ENCODE measurements at regions not wholly inside any gene's neighbourhood (a gene's known extent, or its start where the extent isn't known, plus 50 kb on each side); places are given as distances from the start of the nearest gene placed in this dataset.
"Not testable (repeated sequence)": the region's sequence is repeated elsewhere in the genome, so short reads cannot be mapped to it uniquely, and the experiment has no call there.

- CTCF ChIA-PET: no interaction called here
- POLR2A ChIA-PET: no interaction called here
Observed at GRCh38 chr15:98286831-98287230, 326.3 kb downstream of the ARRDC4 start.

GRCh38 chr15:98288091-98288590, 327.6 kb downstream of the ARRDC4 start:
- CTCF ChIA-PET: no interaction called here
- no peak for DNase-seq
- Mint-ChIP-seq H3K27ac (no peak overlapping the region), H3K9me3 (no peaks in the 10 kb centered on the region), H3K4me3 (no peak overlapping the region), H3K27me3 (peaks cover 11% of the 10 kb centered on the region), H3K4me1 (no peaks in the 10 kb centered on the region), H3K36me3 (ENCODE audit: low read depth) (no peaks in the 10 kb centered on the region)
- POLR2A ChIA-PET: no interaction called here

More at GRCh38 chr15:98286831-98287230, 326.3 kb downstream of the ARRDC4 start:
- no peak overlapping the region for H3K27ac Mint-ChIP-seq
- H3K9me3 Mint-ChIP-seq: no peaks in the 10 kb centered on the region
- no peak for DNase-seq
- no peaks in the 10 kb centered on the region for H3K36me3 Mint-ChIP-seq (ENCODE audit: low read depth)
- H3K27me3 Mint-ChIP-seq: peaks cover 6% of the 10 kb centered on the region
- H3K4me3 Mint-ChIP-seq: no peak overlapping the region
- H3K4me1 Mint-ChIP-seq: no peaks in the 10 kb centered on the region

DNA sequence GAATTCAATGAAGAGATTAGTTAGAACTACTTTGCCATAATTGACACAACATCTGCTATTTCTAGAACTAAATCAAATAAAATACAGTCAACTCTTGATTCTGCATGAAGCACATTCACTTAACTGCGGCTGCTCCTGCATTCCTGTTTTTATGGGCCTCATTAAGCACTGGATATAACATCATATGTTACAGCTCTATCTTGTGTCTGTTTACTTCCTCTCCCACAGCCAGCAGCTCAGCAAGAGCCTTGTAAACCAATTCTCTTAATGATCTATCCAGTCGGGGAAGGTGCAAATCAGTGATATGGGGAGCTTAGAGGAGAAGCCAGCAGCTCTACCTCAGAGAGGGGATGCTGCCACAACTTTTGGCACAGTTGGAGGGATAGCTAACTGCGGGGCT, 329.2 kb downstream of the ARRDC4 start:
- Mint-ChIP-seq H3K4me1 (no peaks in the 10 kb centered on the region), H3K36me3 (ENCODE audit: low read depth) (no peaks in the 10 kb centered on the region), H3K4me3 (no peak overlapping the region), H3K9me3 (no peaks in the 10 kb centered on the region), H3K27me3 (peaks cover 25% of the 10 kb centered on the region), H3K27ac (no peak overlapping the region)
- POLR2A ChIA-PET: no interaction called here
- CTCF ChIA-PET: no interaction called here
- no peak for DNase-seq

GRCh38 chr15:98292442-98293240, 332.1 kb downstream of the ARRDC4 start:
- H3K27ac Mint-ChIP-seq: no peak overlapping the region

DNA sequence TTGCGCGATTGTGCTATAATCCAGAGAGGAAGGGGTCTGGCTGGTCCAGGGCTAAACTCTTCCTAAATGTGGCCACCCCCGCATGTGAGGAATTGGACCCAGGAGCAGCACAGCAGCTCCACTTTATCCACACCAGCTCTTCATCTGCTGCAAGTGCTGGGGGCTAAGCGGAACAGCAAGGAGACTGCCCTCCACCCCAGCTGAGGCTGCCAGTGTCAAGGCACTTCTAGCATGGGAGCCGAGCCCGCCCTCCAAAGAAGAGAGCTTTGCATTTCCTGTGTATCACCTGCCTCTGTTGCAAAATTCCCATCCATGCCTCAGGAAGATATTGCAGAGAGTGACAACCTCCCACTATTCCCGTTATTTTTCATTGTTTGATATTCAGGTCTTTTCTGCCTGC, 333.6 kb downstream of the ARRDC4 start:
- H3K4me3 Mint-ChIP-seq: no peak overlapping the region

More at GRCh38 chr15:98292442-98293240, 332.1 kb downstream of the ARRDC4 start:
- no peaks in the 10 kb centered on the region for H3K36me3 Mint-ChIP-seq (ENCODE audit: low read depth)
- H3K4me3 Mint-ChIP-seq: no peak overlapping the region
- H3K4me1 Mint-ChIP-seq: no peaks in the 10 kb centered on the region
- DNase-seq: peak; percentile 45
- H3K27me3 Mint-ChIP-seq: peaks cover 29% of the 10 kb centered on the region
- ChIA-PET POLR2A (interaction anchor here (0.6 kb wide), 1 partner anchor 734 kb away, joined by 3 read pairs; no protein-coding TSS in a partner anchor), CTCF (no interaction called here)
- no peaks in the 10 kb centered on the region for H3K9me3 Mint-ChIP-seq

DNA sequence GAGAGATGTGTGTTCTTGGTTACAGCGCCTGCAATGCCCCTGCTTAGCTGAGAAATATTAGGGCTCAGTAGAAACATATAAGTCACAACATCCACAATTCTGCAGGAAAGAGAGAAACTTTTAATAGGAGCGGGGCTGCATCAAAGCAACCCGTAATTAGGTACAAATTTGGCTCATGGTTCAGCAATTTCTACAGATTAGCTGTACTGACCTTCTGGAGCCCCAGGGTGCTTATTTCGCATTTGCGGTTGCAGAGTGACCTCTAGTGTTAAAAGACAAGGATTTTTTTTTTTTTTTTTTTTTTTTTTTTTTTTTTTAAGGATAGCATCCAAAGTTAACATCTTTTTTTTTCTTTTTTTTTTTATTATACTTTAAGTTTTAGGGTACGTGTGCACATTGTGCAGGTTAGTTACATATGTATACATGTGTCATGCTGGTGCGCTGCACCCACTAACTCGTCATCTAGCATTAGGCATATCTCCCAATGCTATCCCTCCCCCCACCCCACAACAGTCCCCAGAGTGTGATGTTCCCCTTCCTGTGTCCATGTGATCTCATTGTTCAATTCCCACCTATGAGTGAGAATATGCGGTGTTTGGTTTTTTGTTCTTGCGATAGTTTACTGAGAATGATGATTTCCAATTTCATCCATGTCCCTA, 334.7 kb downstream of the ARRDC4 start:
- H3K4me1 Mint-ChIP-seq; DNase-seq; CTCF ChIA-PET; H3K27ac Mint-ChIP-seq; H3K36me3 Mint-ChIP-seq (ENCODE audit: low read depth); POLR2A ChIA-PET; H3K9me3 Mint-ChIP-seq; H3K4me3 Mint-ChIP-seq: not testable (repeated sequence)
- peaks cover 26% of the 10 kb centered on the region for H3K27me3 Mint-ChIP-seq

More for the DNA sequence above, 333.6 kb downstream of the ARRDC4 start:
- DNase-seq: no peak
- Mint-ChIP-seq H3K27me3 (peaks cover 26% of the 10 kb centered on the region), H3K9me3 (no peaks in the 10 kb centered on the region), H3K36me3 (ENCODE audit: low read depth) (no peaks in the 10 kb centered on the region), H3K4me1 (no peaks in the 10 kb centered on the region), H3K27ac (no peak overlapping the region)
- POLR2A ChIA-PET: no interaction called here
- CTCF ChIA-PET: no interaction called here

DNA sequence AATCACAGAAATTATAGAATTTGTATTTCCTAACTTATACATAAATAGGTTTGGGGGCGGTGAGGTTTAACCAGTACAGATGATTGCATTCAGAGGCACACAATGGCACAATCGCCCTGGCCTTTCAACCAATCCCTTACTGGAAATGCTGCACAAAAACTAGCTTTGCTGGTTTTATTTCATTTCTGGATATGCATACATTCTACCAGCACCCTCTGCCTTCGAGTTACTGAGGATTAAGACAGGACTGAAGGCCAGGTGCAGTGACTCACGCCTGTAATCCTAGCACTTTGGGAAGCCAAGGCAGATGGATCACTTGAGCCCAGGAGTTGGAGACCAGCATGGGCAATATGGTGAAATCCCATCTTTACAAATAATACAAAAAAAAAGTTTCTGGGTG, 336.1 kb downstream of the ARRDC4 start:
- H3K9me3 Mint-ChIP-seq: no peaks in the 10 kb centered on the region
- H3K4me3 Mint-ChIP-seq: no peak overlapping the region
- no peak for DNase-seq
- H3K4me1 Mint-ChIP-seq: no peaks in the 10 kb centered on the region
- CTCF ChIA-PET: interaction anchor here (0.7 kb wide), 1 partner anchor 15 kb away, joined by 3 read pairs; no protein-coding TSS in a partner anchor
- H3K36me3 Mint-ChIP-seq (ENCODE audit: low read depth): no peaks in the 10 kb centered on the region
- H3K27me3 Mint-ChIP-seq: peaks cover 27% of the 10 kb centered on the region
- POLR2A ChIA-PET: no interaction called here
- no peak overlapping the region for H3K27ac Mint-ChIP-seq

- Mint-ChIP-seq H3K4me3 (no peak overlapping the region), H3K27me3 (peaks cover 10% of the 10 kb centered on the region), H3K36me3 (ENCODE audit: low read depth) (no peaks in the 10 kb centered on the region), H3K4me1 (no peaks in the 10 kb centered on the region), H3K9me3 (no peaks in the 10 kb centered on the region), H3K27ac (no peak overlapping the region)
- ChIA-PET CTCF (no interaction called here), POLR2A (no interaction called here)
- no peak for DNase-seq
Observed at GRCh38 chr15:98304371-98304770, 343.9 kb downstream of the ARRDC4 start.

DNA sequence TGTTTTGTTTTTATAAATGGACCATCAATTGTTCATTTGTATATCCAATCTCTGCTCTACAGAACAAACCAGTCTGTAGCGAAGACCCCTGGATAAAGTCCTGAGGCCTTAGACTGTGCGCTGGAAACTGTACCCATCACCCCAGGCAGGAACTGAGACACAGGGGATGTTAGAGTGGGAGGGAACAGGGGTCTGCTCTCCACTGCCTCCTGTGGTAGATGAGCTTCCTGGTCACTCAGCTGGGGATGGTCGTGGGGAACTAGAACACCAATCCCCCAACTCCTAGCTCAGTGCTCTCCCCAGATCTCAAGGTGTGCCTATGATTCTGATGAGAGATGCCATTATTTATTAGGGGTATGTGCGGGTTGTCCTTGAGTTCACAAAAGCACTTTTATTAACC, 340.2 kb upstream of the IGF1R start:
- Mint-ChIP-seq H3K9me3 (no peaks in the 10 kb centered on the region), H3K4me3 (no peak overlapping the region), H3K27me3 (peaks cover 5% of the 10 kb centered on the region), H3K27ac (no peak overlapping the region), H3K36me3 (ENCODE audit: low read depth) (no peaks in the 10 kb centered on the region), H3K4me1 (peaks cover 4% of the 10 kb centered on the region)
- ChIA-PET CTCF (no interaction called here), POLR2A (no interaction called here)
- DNase-seq: no peak

- DNase-seq: peak; percentile 81
- H3K36me3 Mint-ChIP-seq (ENCODE audit: low read depth): no peaks in the 10 kb centered on the region
- peaks cover 4% of the 10 kb centered on the region for H3K4me1 Mint-ChIP-seq
- no peak overlapping the region for H3K4me3 Mint-ChIP-seq
- ChIA-PET CTCF (interaction anchor here (0.6 to 1.8 kb wide), 6 partner anchors 11 to 116 kb away, joined by 3 to 9 read pairs (median 3); no protein-coding TSS in a partner anchor), POLR2A (no interaction called here)
- peaks cover 5% of the 10 kb centered on the region for H3K27me3 Mint-ChIP-seq
- H3K27ac Mint-ChIP-seq: no peak overlapping the region
- no peaks in the 10 kb centered on the region for H3K9me3 Mint-ChIP-seq
Observed at GRCh38 chr15:98311566-98312188, 336.7 kb upstream of the IGF1R start.

- peaks cover 4% of the 10 kb centered on the region for H3K4me1 Mint-ChIP-seq
- H3K27ac Mint-ChIP-seq: no peak overlapping the region
- ChIA-PET CTCF (interaction anchor here (1.1 to 1.2 kb wide), 2 partner anchors 13 to 111 kb away, joined by 3 to 4 read pairs; no protein-coding TSS in a partner anchor), POLR2A (no interaction called here)
- no peak for DNase-seq
- peaks cover 2% of the 10 kb centered on the region for H3K27me3 Mint-ChIP-seq
- H3K36me3 Mint-ChIP-seq (ENCODE audit: low read depth): no peaks in the 10 kb centered on the region
- no peaks in the 10 kb centered on the region for H3K9me3 Mint-ChIP-seq
- no peak overlapping the region for H3K4me3 Mint-ChIP-seq
Observed at GRCh38 chr15:98312913-98313312, 335.4 kb upstream of the IGF1R start.

- H3K4me3 Mint-ChIP-seq: no peak overlapping the region
- no peak for DNase-seq
- H3K4me1 Mint-ChIP-seq: peaks cover 4% of the 10 kb centered on the region
- H3K27ac Mint-ChIP-seq: no peak overlapping the region
- H3K9me3 Mint-ChIP-seq: no peaks in the 10 kb centered on the region
- peaks cover 2% of the 10 kb centered on the region for H3K27me3 Mint-ChIP-seq
- POLR2A ChIA-PET: no interaction called here
- no peaks in the 10 kb centered on the region for H3K36me3 Mint-ChIP-seq (ENCODE audit: low read depth)
- CTCF ChIA-PET: no interaction called here
Observed at GRCh38 chr15:98315971-98316370, 332.4 kb upstream of the IGF1R start.

- ChIA-PET CTCF (no interaction called here), POLR2A (no interaction called here)
- Mint-ChIP-seq H3K36me3 (ENCODE audit: low read depth) (no peaks in the 10 kb centered on the region), H3K4me1 (no peaks in the 10 kb centered on the region), H3K27ac (no peak overlapping the region), H3K27me3 (no peaks in the 10 kb centered on the region), H3K4me3 (no peak overlapping the region), H3K9me3 (no peaks in the 10 kb centered on the region)
- DNase-seq: no peak
Observed at GRCh38 chr15:98321896-98322295, 326.4 kb upstream of the IGF1R start.

All from activated CD4-positive, alpha-beta T cell treated with anti-CD3 and anti-CD28 coated beads, Interleukin-2, amount 10 ng/mL, durations not matched to agents 7 days and 5 days (primary cell).